K562 (cell line): ENCODE measurements at regions not wholly inside any gene's neighbourhood (a gene's known extent, or its start where the extent isn't known, plus 50 kb on each side); places are given as distances from the start of the nearest gene placed in this dataset.

ENCODE experiments used
- ATAC-seq: fragments of 200-7000 bp; cut with Tn5 transposase; 3 replicates; pipeline ENCODE4 v1.9.1; 2020; ENCODE audit warnings: moderate library complexity
- BruUV-seq: library from RNA; stranded (reverse); fragments of 400-500 nt; replicated peaks from 2 replicates; lab custom pipeline; 2021; lab: Mats Ljungman, UMichigan
- CTCF ChIA-PET: fragments of 300-600 bp; formaldehyde crosslinking; extraction: SDS; loops from one replicate; lab custom pipeline; 2021; ENCODE audit warnings: low intra/inter-chr PET ratio; lab: Yijun Ruan, JAX
- POLR2A ChIA-PET: fragments of 300-600, 350-650 bp; sonication (Branson Sonifier 250); formaldehyde crosslinking; extraction: SDS; loops from one replicate; lab custom pipeline; 2021; ENCODE audit warnings: antibody characterized with exemption, inconsistent platforms; lab: Yijun Ruan, JAX
- DNase-seq, 4 experiments: peaks; one replicate each; pipeline versions ENCODE4 v3.0.0 to v3.0.0-alpha.2; 2011 to 2018; ENCODE audit warnings: low spot score in 3 of 4, mixed read lengths in 3 of 4; ENCODE audit errors: extremely low read depth in 1 of 4
- FAIRE-seq: peaks from 2 replicates; lab custom pipeline; 2011; peaks lifted over from hg19 to GRCh38; lab: Jason Lieb, UNC
- H2AFZ ChIP-seq: 2 replicates; pipeline ENCODE4 v1.6.0; 2011; ENCODE audit warnings: low read depth, low read length, control low read depth, inconsistent platforms
- H3K27ac ChIP-seq: fragments of 200-600 bp; 3 replicates; pipeline ENCODE4 v1.8.0; 2011; ENCODE audit warnings: low read depth, mild to moderate bottlenecking, control low read depth, inconsistent platforms, low read length, moderate library complexity, mixed read lengths; ENCODE audit errors: extremely low read depth
- H3K27me3 ChIP-seq, 2 experiments: fragments of 300-600 bp in 1 of 2; 2 replicates in 1 of 2; 3 replicates in 1 of 2; pipeline versions ENCODE4 v1.6.0 to v1.8.0; 2011; ENCODE audit warnings: inconsistent platforms in 2 of 2, low read length in 2 of 2, mild to moderate bottlenecking in 1 of 2, mixed read lengths in 1 of 2, moderate library complexity in 1 of 2; ENCODE audit not compliant: control insufficient read depth in 2 of 2, insufficient read depth in 2 of 2
- H3K36me3 ChIP-seq: fragments of 300-600 bp; 3 replicates; pipeline ENCODE4 v1.8.0; 2011; ENCODE audit warnings: mild to moderate bottlenecking, low read length, inconsistent platforms; ENCODE audit not compliant: control insufficient read depth, insufficient read depth
- H3K4me1 ChIP-seq, 2 experiments: fragments of 200-600 bp in 1 of 2; replicated peaks in 1 of 2; 2 replicates in 1 of 2; 3 replicates in 1 of 2; pipeline versions ENCODE4 v1.5.1 to v1.8.0; 2011; ENCODE audit warnings: inconsistent platforms in 2 of 2, low read length in 2 of 2, mild to moderate bottlenecking in 1 of 2, mixed read lengths in 1 of 2, moderate library complexity in 1 of 2; ENCODE audit not compliant: control insufficient read depth in 2 of 2, insufficient read depth in 2 of 2
- H3K4me2 ChIP-seq: 2 replicates; pipeline ENCODE4 v1.6.1; 2011; ENCODE audit warnings: low read length, control low read depth, inconsistent platforms, mixed read lengths; ENCODE audit not compliant: insufficient read depth
- H3K4me3 ChIP-seq: fragments of 200-600 bp; sonication (generic), shearing (Covaris generic); 2 replicates; pipeline ENCODE4 v1.5.1; 2016; ENCODE audit warnings: control low read depth, inconsistent platforms
- H3K79me2 ChIP-seq: fragments of 200-600 bp; 3 replicates; pipeline ENCODE4 v1.8.0; 2011; ENCODE audit warnings: low read length, inconsistent platforms; ENCODE audit not compliant: control insufficient read depth, insufficient read depth
- H3K9ac ChIP-seq, 2 experiments: 2 replicates each; pipeline versions ENCODE4 v1.6.0 to v1.6.1; 2011; ENCODE audit warnings: low read depth in 2 of 2, low read length in 2 of 2, control low read depth in 1 of 2, inconsistent platforms in 1 of 2, mild to moderate bottlenecking in 1 of 2, mixed read lengths in 1 of 2; ENCODE audit not compliant: insufficient read depth in 1 of 2
- H3K9me1 ChIP-seq: one replicate; pipeline ENCODE4 v1.6.0; 2011; ENCODE audit warnings: inconsistent platforms, mild to moderate bottlenecking, low read length, moderate library complexity; ENCODE audit not compliant: control insufficient read depth, insufficient read depth
- H3K9me3 ChIP-seq: replicated peaks from 2 replicates; pipeline ENCODE4 v1.5.1; 2011; ENCODE audit warnings: low read depth, low read length, inconsistent platforms; ENCODE audit not compliant: control insufficient read depth, insufficient read depth
- H4K20me1 ChIP-seq: replicated peaks from 2 replicates; pipeline ENCODE4 v1.6.1; 2011; ENCODE audit warnings: low read length, inconsistent platforms, mixed read lengths; ENCODE audit not compliant: control insufficient read depth, insufficient read depth
- CEBPG ChIP-seq, 3 experiments: fragments of 200-800 bp in 1 of 3; sonication (Bioruptor generic) in 1 of 3; sonication (generic) in 1 of 3; formaldehyde crosslinking in 1 of 3; IDR thresholded peaks in 2 of 3; conservative IDR thresholded peaks in 1 of 3; 2 replicates each; pipeline versions ENCODE4 v1.6.1 to v1.8.0; 2016 to 2022; ENCODE audit warnings: missing compliant biosample characterization in 2 of 3, missing genetic modification characterization in 2 of 3, mild to moderate bottlenecking in 1 of 3, missing genetic modification reagents in 1 of 3
- EHMT2 ChIP-seq: fragments of 450-650 bp; IDR thresholded peaks from 2 replicates; pipeline ENCODE4 v1.6.1; 2018; ENCODE audit warnings: antibody characterized with exemption
- KDM5B ChIP-seq: fragments of 200-600 bp; sonication (generic); IDR thresholded peaks from 2 replicates; pipeline ENCODE4 v1.6.1; 2012; ENCODE audit warnings: low read depth, mild to moderate bottlenecking, moderate library complexity, low read length, control low read depth, inconsistent platforms; ENCODE audit not compliant: insufficient replicate concordance
- MTF1 ChIP-seq: fragments of 250-450 bp; sonication (Bioruptor Pico); IDR thresholded peaks from 2 replicates; pipeline ENCODE4 v1.9.0; 2021; ENCODE audit warnings: moderate library complexity, mild to moderate bottlenecking, inconsistent platforms, borderline replicate concordance
- PHTF2 ChIP-seq: fragments of 250-450 bp; sonication (Bioruptor Pico); IDR thresholded peaks from 2 replicates; pipeline ENCODE4 v1.5.0; 2021; ENCODE audit warnings: mild to moderate bottlenecking
- RAD21 ChIP-seq, 2 experiments: fragments of 250-450 bp in 1 of 2; fragments of 450-650 bp in 1 of 2; sonication (Bioruptor Pico) in 1 of 2; formaldehyde crosslinking in 1 of 2; IDR thresholded peaks in 1 of 2; conservative IDR thresholded peaks in 1 of 2; 2 replicates each; pipeline versions ENCODE4 v1.4.0 to v1.8.0; 2020 to 2022; ENCODE audit warnings: mild to moderate bottlenecking in 2 of 2, moderate library complexity in 1 of 2
- ZNF384 ChIP-seq: IDR thresholded peaks from 2 replicates; pipeline ENCODE4 v1.6.1; 2012; ENCODE audit warnings: low read depth, low read length, improper control_type of control experiment
- ZNF696 ChIP-seq: fragments of 250-450 bp; sonication (Bioruptor Pico); conservative IDR thresholded peaks from 2 replicates; pipeline ENCODE4 v1.4.0; 2020; ENCODE audit warnings: mild to moderate bottlenecking, moderate library complexity
- WGBS: fragments of 100-300 bp; shearing (Covaris generic); methylation state at CpG from one replicate; pipeline ENCODE4 v1.1.6; 2016; ENCODE audit warnings: low coverage, mixed read lengths; ENCODE audit not compliant: insufficient coverage; ENCODE audit errors: missing lambda C conversion rate; 5-methylcytosine and 5-hydroxymethylcytosine counted together
- in situ Hi-C: fragments of 300-500 bp; cut with MboI; formaldehyde crosslinking; loops from 4 replicates; pipeline ENCODE4 v1.15.0; 2018; ENCODE audit warnings: inconsistent platforms, mixed read lengths
- intact Hi-C: fragments of 100-400 bp; cut with micrococcal nuclease; formaldehyde crosslinking; loops from 2 replicates; pipeline ENCODE4 v1.14.2; 2022
- TF ChIP-seq, protein P1 (sequence below): fragments of 250-450 bp; sonication (Bioruptor Pico); IDR thresholded peaks from 2 replicates; pipeline ENCODE4 v1.5.0; 2021; ENCODE audit warnings: mild to moderate bottlenecking, borderline replicate concordance
- TF ChIP-seq, protein P2 (sequence below), 2 experiments: fragments of 450-650 bp; formaldehyde crosslinking in 1 of 2; IDR thresholded peaks; 2 replicates each; pipeline versions ENCODE4 v1.4.0 to v1.6.1; 2014 to 2020; ENCODE audit warnings: mild to moderate bottlenecking in 2 of 2, borderline replicate concordance in 1 of 2, low read depth in 1 of 2

- no peak for ATAC-seq
- in situ Hi-C loops = no loop called here
- WGBS = 0% methylated on average over 4 of the region's 4 CpGs
Observed at GRCh38 chr7:45349090-45349489, 191.5 kb downstream of the RAMP3 start.

More at GRCh38 chr7:45349090-45349489, 191.5 kb downstream of the RAMP3 start:
- Histone ChIP-seq H3K9me1 (no peaks in the 10 kb centered on the region), H3K27me3 (peaks cover 0 to 16% of the 10 kb centered on the region in 2 experiments; a peak in 1 of 5 replicates), H3K9me3 (no peaks in the 10 kb centered on the region), H3K79me2 (no peaks in the 10 kb centered on the region), H3K4me3 (no peak overlapping the region), H3K4me2 (no peak overlapping the region), H4K20me1 (no peaks in the 10 kb centered on the region; the same call in 1 of the 2 replicates), H3K9ac (no peak overlapping the region), H3K27ac (no peak overlapping the region), H2AFZ (no peak overlapping the region), H3K4me1 (no peaks in the 10 kb centered on the region; a peak in 1 of 5 replicates), H3K36me3 (no peaks in the 10 kb centered on the region)
- POLR2A ChIA-PET = no interaction called here
- CTCF ChIA-PET = no interaction called here
- TF ChIP-seq CEBPG (CRISPR knock-in tag; IDR thresholded peaks at IDR 0.05) = no peak
- TF ChIP-seq CEBPG (tag; conservative IDR thresholded peaks at IDR 0.05 in 1 of 2, IDR thresholded peaks at IDR 0.05 in 1 of 2) = no peak
- TF ChIP-seq, protein P1, sequence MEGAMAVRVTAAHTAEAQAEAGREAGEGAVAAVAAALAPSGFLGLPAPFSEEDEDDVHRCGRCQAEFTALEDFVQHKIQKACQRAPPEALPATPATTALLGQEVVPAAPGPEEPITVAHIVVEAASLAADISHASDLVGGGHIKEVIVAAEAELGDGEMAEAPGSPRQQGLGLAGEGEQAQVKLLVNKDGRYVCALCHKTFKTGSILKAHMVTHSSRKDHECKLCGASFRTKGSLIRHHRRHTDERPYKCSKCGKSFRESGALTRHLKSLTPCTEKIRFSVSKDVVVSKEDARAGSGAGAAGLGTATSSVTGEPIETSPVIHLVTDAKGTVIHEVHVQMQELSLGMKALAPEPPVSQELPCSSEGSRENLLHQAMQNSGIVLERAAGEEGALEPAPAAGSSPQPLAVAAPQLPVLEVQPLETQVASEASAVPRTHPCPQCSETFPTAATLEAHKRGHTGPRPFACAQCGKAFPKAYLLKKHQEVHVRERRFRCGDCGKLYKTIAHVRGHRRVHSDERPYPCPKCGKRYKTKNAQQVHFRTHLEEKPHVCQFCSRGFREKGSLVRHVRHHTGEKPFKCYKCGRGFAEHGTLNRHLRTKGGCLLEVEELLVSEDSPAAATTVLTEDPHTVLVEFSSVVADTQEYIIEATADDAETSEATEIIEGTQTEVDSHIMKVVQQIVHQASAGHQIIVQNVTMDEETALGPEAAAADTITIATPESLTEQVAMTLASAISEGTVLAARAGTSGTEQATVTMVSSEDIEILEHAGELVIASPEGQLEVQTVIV (CRISPR knock-in tag) = no peak
- TF ChIP-seq PHTF2 = no peak
- TF ChIP-seq EHMT2 = 0 out of 2 replicates have a peak, but pooled peaks have one; percentile 16
- TF ChIP-seq ZNF696 (CRISPR knock-in tag) = no peak
- TF ChIP-seq, protein P2, sequence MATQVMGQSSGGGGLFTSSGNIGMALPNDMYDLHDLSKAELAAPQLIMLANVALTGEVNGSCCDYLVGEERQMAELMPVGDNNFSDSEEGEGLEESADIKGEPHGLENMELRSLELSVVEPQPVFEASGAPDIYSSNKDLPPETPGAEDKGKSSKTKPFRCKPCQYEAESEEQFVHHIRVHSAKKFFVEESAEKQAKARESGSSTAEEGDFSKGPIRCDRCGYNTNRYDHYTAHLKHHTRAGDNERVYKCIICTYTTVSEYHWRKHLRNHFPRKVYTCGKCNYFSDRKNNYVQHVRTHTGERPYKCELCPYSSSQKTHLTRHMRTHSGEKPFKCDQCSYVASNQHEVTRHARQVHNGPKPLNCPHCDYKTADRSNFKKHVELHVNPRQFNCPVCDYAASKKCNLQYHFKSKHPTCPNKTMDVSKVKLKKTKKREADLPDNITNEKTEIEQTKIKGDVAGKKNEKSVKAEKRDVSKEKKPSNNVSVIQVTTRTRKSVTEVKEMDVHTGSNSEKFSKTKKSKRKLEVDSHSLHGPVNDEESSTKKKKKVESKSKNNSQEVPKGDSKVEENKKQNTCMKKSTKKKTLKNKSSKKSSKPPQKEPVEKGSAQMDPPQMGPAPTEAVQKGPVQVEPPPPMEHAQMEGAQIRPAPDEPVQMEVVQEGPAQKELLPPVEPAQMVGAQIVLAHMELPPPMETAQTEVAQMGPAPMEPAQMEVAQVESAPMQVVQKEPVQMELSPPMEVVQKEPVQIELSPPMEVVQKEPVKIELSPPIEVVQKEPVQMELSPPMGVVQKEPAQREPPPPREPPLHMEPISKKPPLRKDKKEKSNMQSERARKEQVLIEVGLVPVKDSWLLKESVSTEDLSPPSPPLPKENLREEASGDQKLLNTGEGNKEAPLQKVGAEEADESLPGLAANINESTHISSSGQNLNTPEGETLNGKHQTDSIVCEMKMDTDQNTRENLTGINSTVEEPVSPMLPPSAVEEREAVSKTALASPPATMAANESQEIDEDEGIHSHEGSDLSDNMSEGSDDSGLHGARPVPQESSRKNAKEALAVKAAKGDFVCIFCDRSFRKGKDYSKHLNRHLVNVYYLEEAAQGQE (IDR thresholded peaks at IDR 0.05; ENCODE audit: borderline replicate concordance) = peak; percentile 68
- TF ChIP-seq, protein P2 (CRISPR knock-in tag; IDR thresholded peaks at IDR 0.05; ENCODE audit: low read depth) = no peak
- no peak for TF ChIP-seq ZNF384
- TF ChIP-seq MTF1 (CRISPR knock-in tag) = no peak
- no peak for TF ChIP-seq RAD21 (CRISPR knock-in tag; conservative IDR thresholded peaks at IDR 0.05 in 1 of 2, IDR thresholded peaks at IDR 0.05 in 1 of 2)
- no peak for TF ChIP-seq KDM5B
- intact Hi-C loops = no loop called here
- no peak for FAIRE-seq
- no TSS peak for BruUV-seq
- no peak for DNase-seq
